MG63 (cell line): ENCODE measurements at regions not wholly inside any gene's neighbourhood (a gene's known extent, or its start where the extent isn't known, plus 50 kb on each side); places are given as distances from the start of the nearest gene placed in this dataset.
"Not testable (repeated sequence)": the region's sequence is repeated elsewhere in the genome, so short reads cannot be mapped to it uniquely, and the experiment has no call there.

Experiments
- DNase-seq: peaks from one replicate; pipeline ENCODE4 v3.0.0-alpha.2; 2020
- H3K27me3 ChIP-seq: fragments of 250-450 bp; sonication (Bioruptor Pico); 2 replicates; pipeline ENCODE4 v1.5.1; 2020; ENCODE audit warnings: mild to moderate bottlenecking, moderate library complexity
- H3K36me3 ChIP-seq: fragments of 250-450 bp; sonication (Bioruptor Pico); 2 replicates; pipeline ENCODE4 v1.5.1; 2020; ENCODE audit warnings: mild to moderate bottlenecking, moderate library complexity
- H3K4me3 ChIP-seq: fragments of 250-450 bp; sonication (Bioruptor Pico); 2 replicates; pipeline ENCODE4 v1.5.1; 2020; ENCODE audit warnings: mild to moderate bottlenecking, moderate library complexity
- H3K9me3 ChIP-seq: fragments of 250-450 bp; sonication (Bioruptor Pico); 2 replicates; pipeline ENCODE4 v1.5.1; 2020; ENCODE audit warnings: mild to moderate bottlenecking, moderate library complexity

DNA sequence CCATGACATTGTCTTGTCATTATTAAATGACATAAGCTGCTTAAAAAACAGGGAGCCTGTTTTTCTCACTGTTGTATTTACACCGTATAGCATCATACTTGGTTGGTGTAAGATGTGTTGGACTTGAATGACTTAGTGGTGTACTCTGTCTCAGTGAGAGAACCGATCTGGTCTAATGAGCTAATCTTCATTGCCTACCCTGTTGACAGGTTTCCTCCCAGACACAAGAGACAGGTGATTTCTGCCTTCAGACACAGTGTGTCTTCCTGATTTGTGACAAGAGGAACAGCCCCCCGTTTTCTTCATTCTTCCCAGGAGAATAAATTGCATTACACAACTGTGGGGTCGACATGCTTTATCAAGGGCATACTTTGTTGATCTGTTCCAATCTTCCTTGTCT is 137.2 kb upstream of the ID4 start:
- no peaks in the 10 kb centered on the region for H3K9me3 ChIP-seq
- H3K4me3 ChIP-seq, result no peak overlapping the region
- no peaks in the 10 kb centered on the region for H3K36me3 ChIP-seq
- H3K27me3 ChIP-seq, result no peaks in the 10 kb centered on the region
- DNase-seq, result no peak

DNA sequence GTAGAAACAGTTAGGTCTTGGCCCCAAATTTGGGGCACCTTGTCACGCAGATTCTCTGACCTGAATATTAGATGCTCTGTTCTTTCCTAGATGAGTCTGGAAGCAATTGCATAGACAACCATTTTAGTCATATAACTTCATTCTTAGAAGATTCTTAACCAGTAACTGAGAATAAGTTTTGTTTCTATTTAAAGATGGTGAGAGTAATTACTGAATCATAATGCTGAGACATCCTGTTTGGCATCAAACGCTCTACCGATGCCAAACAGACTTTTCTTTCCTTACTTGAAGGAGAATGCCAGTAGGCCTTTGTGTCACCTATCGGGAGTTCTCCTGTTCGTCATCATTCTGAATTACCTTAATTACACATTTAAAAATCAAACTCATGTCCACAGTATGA is 131.6 kb upstream of the ID4 start:
- no peaks in the 10 kb centered on the region for H3K36me3 ChIP-seq
- no peak overlapping the region for H3K4me3 ChIP-seq
- DNase-seq, result no peak
- H3K27me3 ChIP-seq, result no peaks in the 10 kb centered on the region
- no peaks in the 10 kb centered on the region for H3K9me3 ChIP-seq

GRCh38 chr6:19712012-19712688 is 125.0 kb upstream of the ID4 start:
- Histone ChIP-seq H3K4me3 (no peak overlapping the region), H3K27me3 (no peaks in the 10 kb centered on the region), H3K9me3 (no peaks in the 10 kb centered on the region), H3K36me3 (no peaks in the 10 kb centered on the region)
- no peak for DNase-seq

GRCh38 chr6:19712998-19713397 is 124.2 kb upstream of the ID4 start:
- no peaks in the 10 kb centered on the region for H3K9me3 ChIP-seq
- no peaks in the 10 kb centered on the region for H3K36me3 ChIP-seq
- H3K4me3 ChIP-seq, result no peak overlapping the region
- DNase-seq, result no peak
- no peaks in the 10 kb centered on the region for H3K27me3 ChIP-seq

- no peaks in the 10 kb centered on the region for H3K27me3 ChIP-seq
- no peaks in the 10 kb centered on the region for H3K9me3 ChIP-seq
- no peak overlapping the region for H3K4me3 ChIP-seq
- no peaks in the 10 kb centered on the region for H3K36me3 ChIP-seq
- no peak for DNase-seq
These were observed 123.8 kb upstream of the ID4 start for GRCh38 chr6:19713411-19713810.

- Histone ChIP-seq H3K36me3 (no peaks in the 10 kb centered on the region), H3K4me3 (no peak overlapping the region), H3K27me3 (no peaks in the 10 kb centered on the region), H3K9me3 (no peaks in the 10 kb centered on the region)
- DNase-seq, result no peak
These were observed 123.2 kb upstream of the ID4 start for GRCh38 chr6:19713984-19714383.

- H3K27me3 ChIP-seq, result no peaks in the 10 kb centered on the region
- no peak for DNase-seq
- no peak overlapping the region for H3K4me3 ChIP-seq
- H3K36me3 ChIP-seq, result no peaks in the 10 kb centered on the region
- H3K9me3 ChIP-seq, result no peaks in the 10 kb centered on the region
These were observed 122.6 kb upstream of the ID4 start for GRCh38 chr6:19714434-19715166.

DNA sequence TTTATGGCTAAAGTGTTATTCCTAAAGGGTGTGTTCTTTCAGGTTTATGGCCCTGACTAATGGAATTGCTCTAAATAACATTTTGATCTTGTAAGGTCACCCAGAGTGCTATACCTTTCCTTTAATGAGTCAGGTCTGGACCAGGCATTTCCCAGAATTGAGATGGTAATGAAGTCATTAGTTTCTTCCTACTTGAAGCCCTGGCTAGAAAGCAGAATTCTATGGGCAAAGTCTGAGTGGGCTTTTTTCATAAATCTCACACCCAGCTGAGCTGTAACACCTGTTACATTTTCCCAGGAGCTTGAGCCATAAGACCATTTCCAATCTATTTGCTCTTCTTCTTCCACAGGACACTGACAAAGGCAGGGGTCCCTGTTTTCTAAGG is 122.0 kb upstream of the ID4 start:
- H3K9me3 ChIP-seq, result no peaks in the 10 kb centered on the region
- no peak overlapping the region for H3K4me3 ChIP-seq
- no peaks in the 10 kb centered on the region for H3K36me3 ChIP-seq
- H3K27me3 ChIP-seq, result no peaks in the 10 kb centered on the region
- DNase-seq, result no peak

DNA sequence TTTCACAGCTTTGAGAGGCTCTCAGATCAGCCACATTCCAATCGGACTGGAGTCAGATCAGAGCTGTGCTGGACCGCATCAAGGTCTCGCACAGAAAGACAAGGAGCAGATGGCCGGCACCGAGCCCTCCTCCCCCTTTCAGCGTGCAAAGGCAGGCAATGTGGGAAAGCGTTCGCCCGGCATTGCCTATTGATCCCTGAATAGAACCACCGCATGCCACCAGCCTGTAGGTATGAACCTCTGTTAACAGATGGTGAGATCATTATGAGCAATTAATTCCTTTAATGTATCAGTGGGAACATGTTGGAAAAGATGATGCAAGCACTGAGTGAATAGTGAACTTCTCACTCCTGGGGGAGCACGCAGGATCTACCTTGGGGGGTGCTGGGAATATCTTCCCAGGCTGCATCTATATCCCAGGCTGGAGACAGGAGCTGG is 117.5 kb upstream of the ID4 start:
- Histone ChIP-seq H3K9me3 (no peaks in the 10 kb centered on the region), H3K4me3 (no peak overlapping the region), H3K27me3 (no peaks in the 10 kb centered on the region), H3K36me3 (no peaks in the 10 kb centered on the region)
- no peak for DNase-seq

GRCh38 chr6:19721766-19722377 is 115.3 kb upstream of the ID4 start:
- Histone ChIP-seq H3K36me3 (no peaks in the 10 kb centered on the region), H3K9me3 (no peaks in the 10 kb centered on the region), H3K27me3 (no peaks in the 10 kb centered on the region), H3K4me3 (no peak overlapping the region)
- DNase-seq, result no peak

DNA sequence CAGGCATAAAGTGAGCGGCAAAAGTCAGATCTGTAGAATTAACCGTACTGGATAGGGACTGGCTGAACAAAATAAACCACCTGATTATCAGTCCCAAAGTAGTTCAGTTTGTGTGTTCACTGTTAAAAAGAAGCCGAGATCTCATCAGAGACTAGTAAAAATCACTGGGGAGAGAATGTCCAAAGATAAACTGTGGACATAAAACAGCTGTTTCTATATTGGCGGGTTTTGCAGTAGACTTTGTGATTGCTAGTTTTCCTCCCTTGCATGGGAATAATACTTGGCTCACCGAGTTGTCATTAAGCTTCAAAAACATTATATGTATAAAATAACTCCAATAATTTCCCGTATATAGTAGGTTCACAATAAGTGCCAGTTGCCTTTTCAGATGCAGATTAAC is 114.2 kb upstream of the ID4 start:
- Histone ChIP-seq H3K27me3 (no peaks in the 10 kb centered on the region), H3K36me3 (no peaks in the 10 kb centered on the region)

GRCh38 chr6:19723545-19723944 is 113.6 kb upstream of the ID4 start:
- Histone ChIP-seq H3K27me3 (no peaks in the 10 kb centered on the region), H3K9me3 (no peaks in the 10 kb centered on the region), H3K4me3 (no peak overlapping the region), H3K36me3 (no peaks in the 10 kb centered on the region)
- DNase-seq, result no peak

More for the DNA sequence above, 114.2 kb upstream of the ID4 start:
- no peaks in the 10 kb centered on the region for H3K9me3 ChIP-seq
- no peak for DNase-seq
- H3K4me3 ChIP-seq, result no peak overlapping the region

DNA sequence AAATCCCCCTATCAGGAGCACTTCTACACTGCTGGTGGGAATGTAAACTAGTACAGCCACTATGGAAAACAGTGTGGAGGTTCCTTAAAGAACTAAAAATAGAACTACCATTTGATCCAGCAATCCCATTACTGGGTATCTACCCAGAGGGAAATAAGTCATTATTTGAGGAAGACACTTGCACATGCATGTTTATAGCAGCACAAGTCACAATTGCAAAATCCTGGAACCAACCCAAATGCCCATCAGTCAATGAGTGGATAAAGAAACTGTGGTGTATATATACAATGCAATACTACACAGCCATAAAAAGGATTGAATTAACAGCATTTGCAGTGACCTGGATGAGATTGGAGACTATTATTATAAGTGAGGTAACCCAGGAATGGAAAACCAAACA is 111.7 kb upstream of the ID4 start:
- not testable (repeated sequence) for H3K4me3 ChIP-seq, H3K27me3 ChIP-seq, H3K9me3 ChIP-seq, DNase-seq, H3K36me3 ChIP-seq

DNA sequence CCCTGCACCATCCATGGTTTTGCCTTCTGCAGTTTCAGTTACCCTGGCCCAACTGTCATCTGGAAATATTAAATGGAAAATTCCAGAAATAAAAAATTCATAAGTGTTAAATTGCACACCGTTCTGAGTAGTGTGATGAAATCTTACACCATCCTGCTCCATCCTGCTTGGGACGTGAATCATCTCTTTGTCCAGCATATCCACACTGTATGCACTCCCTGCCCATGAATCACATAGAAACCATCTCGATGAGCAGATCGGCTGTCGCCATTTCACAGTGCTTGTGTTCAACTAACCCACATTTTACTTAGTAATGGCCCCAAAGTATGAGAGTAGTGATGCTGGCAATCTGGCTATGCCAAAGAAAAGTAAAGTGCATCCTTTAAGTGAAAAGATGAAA is 105.9 kb upstream of the ID4 start:
- peak; percentile 13 for DNase-seq
- no peak overlapping the region for H3K4me3 ChIP-seq
- no peaks in the 10 kb centered on the region for H3K27me3 ChIP-seq
- no peaks in the 10 kb centered on the region for H3K9me3 ChIP-seq
- no peaks in the 10 kb centered on the region for H3K36me3 ChIP-seq

- Histone ChIP-seq H3K36me3 (no peaks in the 10 kb centered on the region), H3K27me3 (no peaks in the 10 kb centered on the region), H3K4me3 (no peak overlapping the region), H3K9me3 (no peaks in the 10 kb centered on the region)
- no peak for DNase-seq
These were observed 103.1 kb upstream of the ID4 start for GRCh38 chr6:19734061-19734460.

- H3K36me3 ChIP-seq, result no peaks in the 10 kb centered on the region
- H3K4me3 ChIP-seq, result no peak overlapping the region
- H3K27me3 ChIP-seq, result no peaks in the 10 kb centered on the region
- DNase-seq, result no peak
- no peaks in the 10 kb centered on the region for H3K9me3 ChIP-seq
These were observed 102.7 kb upstream of the ID4 start for GRCh38 chr6:19734519-19734918.

GRCh38 chr6:19736066-19736465 is 101.1 kb upstream of the ID4 start:
- no peak for DNase-seq
- H3K27me3 ChIP-seq, result no peaks in the 10 kb centered on the region

GRCh38 chr6:19738010-19738409 is 99.2 kb upstream of the ID4 start:
- Histone ChIP-seq H3K4me3 (no peak overlapping the region), H3K27me3 (no peaks in the 10 kb centered on the region), H3K36me3 (no peaks in the 10 kb centered on the region), H3K9me3 (no peaks in the 10 kb centered on the region)
- DNase-seq, result no peak

More at GRCh38 chr6:19736066-19736465, 101.1 kb upstream of the ID4 start:
- Histone ChIP-seq H3K4me3 (no peak overlapping the region), H3K9me3 (no peaks in the 10 kb centered on the region), H3K36me3 (no peaks in the 10 kb centered on the region)
